ENCODE measurements at regions not wholly inside any gene's neighbourhood (a gene's known extent, or its start where the extent isn't known, plus 50 kb on each side); places are given as distances from the start of the nearest gene placed in this dataset.

DNA sequence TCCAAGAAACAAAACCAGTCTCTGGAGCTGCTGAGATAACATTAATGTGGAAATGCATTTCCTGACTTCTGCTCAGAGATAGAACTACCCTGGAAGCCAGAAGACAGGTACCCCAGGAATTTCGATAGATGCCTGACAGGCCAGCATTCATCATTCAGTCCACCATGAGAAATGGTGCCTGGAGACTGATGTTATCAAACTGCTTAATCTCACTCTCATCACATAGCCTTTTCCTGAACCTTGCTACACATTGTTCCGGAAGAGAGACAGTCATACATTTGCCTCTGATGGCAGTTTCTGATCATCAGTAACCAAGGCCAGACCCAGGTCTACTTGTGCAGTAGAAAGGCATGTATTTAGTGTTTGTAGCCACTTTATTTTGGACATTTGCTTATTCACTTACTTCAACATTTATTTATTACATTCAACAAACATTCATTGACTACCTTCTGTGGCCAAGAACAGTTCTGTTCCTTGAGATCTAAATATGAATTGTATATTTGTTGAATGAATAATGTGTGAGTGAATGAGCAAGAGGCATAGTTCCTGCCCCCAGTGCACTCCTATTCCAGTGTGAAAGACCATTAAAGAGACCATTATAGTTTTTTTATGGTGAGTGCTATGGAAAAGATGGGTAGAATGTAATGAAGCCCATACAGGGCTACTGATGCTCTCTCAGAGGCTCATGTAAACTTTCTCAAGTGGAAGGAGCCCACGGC, 485.7 kb downstream of the NUF2 start:
- no peak for DNase-seq (ENCODE audit: low read depth, low spot score)

DNA sequence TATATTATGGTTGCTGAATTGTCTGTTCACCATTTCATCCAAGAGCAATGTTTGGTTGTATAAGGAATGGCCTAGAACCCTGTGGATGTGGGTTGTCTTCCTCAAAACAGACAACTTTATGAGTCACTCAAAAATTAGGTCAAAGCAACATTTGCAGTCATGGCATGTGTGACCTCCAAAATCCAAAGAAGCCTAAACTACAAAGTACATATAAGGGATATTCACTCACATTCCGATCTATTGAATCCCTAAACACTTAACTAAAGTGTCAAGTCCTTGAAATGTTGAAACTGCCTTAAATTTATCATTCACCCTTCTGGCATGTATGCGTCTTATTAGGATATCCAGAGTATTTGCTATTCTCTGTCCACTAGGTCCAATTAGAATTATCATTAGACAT, 491.5 kb downstream of the NUF2 start:
- DNase-seq (ENCODE audit: low read depth, low spot score) = no peak

DNA sequence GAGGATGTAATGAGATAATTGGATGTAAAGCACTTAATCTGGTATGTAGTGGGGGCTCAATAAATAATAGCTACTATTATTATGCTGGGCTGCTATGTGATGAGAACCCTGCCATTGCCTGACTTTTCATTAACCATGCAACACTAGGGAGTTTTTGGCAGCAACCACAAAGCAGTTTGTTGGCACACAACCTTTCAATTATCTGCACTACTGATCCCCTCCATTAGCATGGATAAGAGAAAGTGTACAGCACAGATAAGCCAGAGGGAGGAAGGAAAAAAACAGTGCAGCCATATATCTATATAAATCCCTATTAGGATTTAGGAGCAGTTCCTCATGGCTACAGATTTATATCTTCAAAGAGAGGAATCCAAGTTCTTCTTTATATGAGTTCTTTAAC, 498.5 kb downstream of the NUF2 start:
- no peak for DNase-seq (ENCODE audit: low read depth, low spot score)

DNA sequence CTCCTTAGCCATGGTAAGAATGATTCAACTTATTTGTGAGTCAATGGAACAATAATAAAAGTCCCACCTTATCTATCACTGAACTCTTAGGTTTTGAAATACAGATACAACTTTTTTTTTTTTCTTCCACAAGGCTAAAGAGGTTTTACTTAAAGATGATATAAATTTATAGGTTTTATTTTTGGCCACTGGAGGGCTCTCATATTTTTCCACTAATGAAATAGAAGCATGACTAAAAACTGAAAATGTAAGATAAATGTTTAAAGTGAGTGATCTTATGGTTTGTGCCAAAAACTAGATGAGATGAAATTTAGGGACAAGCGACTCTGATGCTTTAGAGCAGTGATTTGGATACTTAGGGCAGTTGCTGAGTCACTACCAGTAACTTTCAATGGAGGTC, 499.0 kb downstream of the NUF2 start:
- DNase-seq (ENCODE audit: low read depth, low spot score) = no peak

DNA sequence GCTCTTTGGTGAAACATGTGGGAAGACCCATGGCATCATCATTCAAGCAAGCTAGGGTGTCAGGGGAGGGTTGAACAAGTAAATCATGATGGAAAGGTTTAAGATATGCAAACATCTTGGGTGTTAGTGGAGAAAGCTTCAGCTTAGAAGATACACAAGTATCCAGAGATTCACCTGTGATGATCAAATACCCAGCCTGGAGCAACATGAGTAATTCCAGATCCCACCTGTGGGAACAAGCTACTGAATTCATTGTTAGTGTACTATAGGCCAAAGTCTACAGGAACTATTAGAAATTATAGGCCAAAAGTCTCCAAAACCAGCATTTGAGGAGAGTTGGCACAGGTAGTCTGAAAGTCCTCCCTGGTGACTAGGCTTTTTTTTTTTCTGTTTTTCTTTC, 499.9 kb downstream of the NUF2 start:
- DNase-seq (ENCODE audit: low read depth, low spot score) = no peak

DNA sequence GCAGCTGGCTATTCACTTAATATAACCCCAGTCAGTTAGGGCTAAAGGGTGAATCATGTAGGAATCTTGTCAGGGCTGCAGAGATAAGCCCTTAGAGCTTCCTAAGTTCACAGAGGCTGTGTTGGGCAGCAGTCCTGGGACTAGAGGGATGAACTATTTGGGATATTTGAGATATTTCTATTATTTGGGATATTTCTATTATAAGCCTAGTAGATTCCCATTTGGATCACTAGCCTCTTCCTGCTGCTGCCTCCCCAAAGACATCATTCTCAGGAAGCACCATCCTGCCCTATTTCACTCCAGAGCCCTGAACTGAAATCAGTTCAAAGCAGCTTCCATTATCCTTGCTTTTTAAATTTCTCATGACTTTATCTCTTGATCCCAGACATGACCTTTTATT, 501.3 kb downstream of the NUF2 start:
- no peak for DNase-seq (ENCODE audit: low read depth, low spot score)

DNA sequence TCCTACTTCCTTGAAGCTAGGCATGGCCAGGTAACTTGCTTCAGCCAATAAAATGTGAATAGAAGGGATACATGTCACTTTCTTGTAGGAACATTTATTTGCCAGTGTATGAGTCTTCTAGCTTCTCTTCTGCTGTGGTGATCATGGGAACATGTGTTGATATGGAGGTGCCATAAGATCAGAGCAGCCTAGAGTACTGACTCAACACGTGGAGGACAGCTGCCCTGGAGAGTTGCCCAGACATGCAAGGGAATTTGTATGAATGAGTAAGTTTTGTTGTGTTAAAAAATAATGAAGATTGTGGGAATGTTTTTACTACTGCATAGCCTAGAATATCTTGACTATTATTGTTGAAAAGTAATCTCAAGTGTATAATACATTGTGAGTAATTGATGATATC, 502.3 kb downstream of the NUF2 start:
- DNase-seq (ENCODE audit: low read depth, low spot score) = peak; percentile 17

DNA sequence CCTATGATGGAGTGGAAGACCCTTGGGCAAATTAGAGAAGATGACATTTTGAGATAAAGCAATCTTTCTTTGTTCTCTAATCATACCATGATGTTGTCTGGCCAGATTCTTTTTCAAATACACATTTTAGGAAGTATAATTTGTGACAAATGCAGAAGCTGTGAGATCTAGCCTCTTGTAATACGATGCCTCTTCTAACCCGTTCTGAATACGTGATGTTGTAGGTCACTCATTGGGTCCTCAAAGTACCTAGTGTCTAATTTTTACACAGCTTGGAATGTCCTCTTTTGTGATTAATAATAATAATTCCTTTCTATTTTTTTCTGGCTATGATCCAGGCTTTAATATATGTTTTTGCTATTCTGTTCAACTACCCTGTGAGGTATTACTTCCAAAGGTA, 502.7 kb downstream of the NUF2 start:
- no peak for DNase-seq (ENCODE audit: low read depth, low spot score)

DNA sequence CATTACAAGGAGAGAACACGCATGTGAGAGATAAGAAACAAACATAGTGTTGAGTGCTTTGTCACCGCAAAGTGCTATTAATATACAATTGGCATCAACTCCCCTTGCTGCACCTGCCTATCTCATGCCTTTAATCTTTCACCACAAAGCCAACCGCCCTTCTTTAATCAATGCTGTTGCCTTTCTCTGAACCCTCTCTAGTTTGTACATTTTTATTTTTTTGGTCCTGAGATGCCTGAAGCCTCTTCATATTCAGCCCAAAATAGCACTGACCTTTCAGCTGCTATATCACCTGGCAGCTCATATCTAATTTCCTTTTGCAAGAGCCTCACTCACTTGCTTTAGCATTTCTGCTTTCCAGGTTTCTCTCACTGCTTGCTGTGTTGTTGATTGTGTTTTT, 504.7 kb downstream of the NUF2 start:
- DNase-seq (ENCODE audit: low read depth, low spot score) = no peak

DNA sequence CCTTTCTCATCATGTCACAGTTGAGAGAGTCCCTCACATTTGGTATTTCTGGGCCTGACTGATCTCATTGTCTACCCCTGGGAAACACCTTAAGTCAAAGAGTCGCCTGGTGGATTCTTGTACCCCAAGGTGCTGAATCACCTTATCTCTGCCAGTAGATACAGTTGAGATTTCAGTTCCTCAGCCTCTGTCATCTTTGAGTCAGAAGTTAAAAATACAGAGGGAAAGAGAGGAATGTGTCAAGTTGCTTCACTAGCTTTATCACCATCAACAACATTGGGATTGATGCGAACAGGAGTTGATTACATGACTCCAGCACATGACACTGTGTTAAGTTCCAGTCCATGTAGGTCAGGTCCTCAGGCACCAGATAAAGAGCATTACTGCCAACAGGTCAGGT, 513.0 kb downstream of the NUF2 start:
- DNase-seq (ENCODE audit: low read depth, low spot score) = no peak

DNA sequence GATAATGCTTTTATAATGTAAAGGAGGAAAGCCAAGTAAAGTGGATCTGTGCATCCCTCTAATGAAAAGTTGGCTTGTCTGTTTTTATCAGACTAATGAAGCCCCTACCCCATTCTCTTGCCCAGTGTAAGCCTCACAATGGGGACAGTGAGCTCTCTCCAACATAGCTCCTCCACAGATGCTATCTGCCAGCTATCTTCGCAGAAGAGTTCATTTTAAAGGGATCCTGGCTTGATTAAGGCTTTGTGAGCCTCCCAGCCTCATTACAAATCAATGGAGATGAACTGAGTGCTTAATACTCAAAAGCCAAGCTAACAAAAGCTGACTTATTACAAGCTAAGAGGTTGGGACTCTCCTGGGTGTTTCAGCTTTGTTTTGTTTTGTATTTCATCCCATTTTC, 514.7 kb downstream of the NUF2 start:
- no peak for DNase-seq (ENCODE audit: low read depth, low spot score)

DNA sequence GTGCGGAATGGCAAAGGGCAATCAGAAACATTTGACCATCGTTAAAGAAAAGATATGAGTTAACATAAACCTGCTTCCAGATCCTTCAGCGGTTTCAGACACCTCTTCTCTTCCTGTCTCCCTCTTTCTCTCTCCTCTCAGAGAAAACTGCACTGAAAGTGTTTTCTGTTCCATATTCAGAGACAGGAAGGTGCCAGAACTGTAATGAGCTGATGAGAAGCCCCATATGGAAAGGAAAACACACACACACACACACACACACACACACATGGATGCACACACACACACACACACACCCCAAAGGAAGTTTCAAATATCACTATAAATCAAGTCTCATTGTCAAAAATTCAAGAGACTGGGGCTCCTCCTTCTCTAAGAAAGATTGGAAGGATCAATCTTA, 515.5 kb downstream of the NUF2 start:
- DNase-seq (ENCODE audit: low read depth, low spot score) = no peak

DNA sequence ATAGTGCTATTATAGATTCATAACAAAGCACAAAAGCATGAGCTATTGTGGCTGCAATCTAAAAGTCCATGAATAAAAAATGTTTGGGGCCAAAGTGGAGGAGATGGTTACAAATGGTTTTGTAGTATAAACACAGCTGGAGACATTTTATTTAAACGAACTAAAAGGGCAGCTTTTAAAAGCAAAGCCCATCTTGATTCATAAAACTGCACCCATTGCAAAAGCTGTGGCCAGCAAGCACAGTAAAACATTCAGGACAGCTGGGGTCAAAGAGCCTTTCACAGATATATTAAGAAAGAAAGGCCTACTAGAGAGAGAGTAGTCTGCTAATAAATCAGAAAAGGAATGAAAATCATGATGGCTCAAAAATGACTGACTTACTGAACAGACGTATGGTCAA, 520.8 kb downstream of the NUF2 start:
- DNase-seq (ENCODE audit: low read depth, low spot score) = no peak

DNA sequence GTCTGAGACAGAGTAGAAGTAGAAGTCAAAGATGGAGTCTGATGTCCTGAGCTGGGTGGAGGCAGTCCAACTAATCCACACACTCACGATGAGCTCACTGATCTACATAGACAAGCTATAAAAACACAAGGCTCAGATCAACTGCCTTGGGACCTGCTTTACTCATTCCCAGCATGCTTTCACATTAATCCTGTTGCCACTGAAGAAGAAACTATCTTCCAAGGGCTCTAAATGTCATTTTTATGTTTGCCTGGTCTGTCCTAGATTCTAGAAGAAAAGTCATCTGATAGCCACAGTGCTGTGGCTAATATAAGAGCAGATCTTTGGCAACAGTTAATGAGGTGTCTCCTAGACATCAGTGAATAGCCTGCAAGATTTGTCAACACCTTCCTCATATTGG, 522.7 kb downstream of the NUF2 start:
- no peak for DNase-seq (ENCODE audit: low read depth, low spot score)

DNA sequence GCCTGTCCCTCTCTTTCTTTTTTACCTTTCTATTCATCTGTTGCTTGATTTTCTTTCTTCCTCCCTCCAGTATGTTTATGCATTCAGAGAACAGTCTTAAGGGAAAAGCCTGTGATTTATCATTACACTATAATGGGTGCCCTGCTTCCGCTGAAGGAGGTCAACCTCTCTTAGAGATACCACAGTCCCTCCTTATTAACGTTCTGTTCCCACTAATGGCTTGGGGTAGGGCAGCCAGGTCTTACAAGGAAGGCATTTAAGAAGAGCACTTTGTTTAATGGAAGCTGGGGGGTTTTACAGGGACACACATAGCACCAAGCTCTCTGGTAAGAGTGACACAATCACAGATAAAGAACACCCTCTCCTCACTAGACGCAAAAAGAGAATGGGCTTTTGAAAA, 523.5 kb downstream of the NUF2 start:
- DNase-seq (ENCODE audit: low read depth, low spot score) = no peak

DNA sequence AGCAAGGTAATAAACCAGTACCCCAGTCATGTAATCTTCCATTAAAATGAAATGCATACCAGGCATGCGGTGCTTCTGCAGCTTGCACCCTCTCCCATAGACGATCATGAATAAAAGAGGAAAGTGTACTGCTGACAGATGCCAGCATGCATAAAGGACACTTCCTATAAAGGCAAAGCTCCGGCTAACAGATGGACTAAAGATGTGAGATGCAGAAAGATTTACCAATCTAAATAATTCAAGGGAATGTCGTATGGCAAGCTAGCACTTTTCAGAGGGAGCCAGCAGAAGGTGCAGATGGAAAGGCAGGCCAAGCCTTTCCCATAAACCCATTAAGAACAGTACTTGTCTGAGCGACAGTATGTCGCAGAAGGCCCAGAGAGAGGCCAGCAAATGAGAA, 542.0 kb downstream of the NUF2 start:
- no peak for DNase-seq (ENCODE audit: low read depth, low spot score)

DNA sequence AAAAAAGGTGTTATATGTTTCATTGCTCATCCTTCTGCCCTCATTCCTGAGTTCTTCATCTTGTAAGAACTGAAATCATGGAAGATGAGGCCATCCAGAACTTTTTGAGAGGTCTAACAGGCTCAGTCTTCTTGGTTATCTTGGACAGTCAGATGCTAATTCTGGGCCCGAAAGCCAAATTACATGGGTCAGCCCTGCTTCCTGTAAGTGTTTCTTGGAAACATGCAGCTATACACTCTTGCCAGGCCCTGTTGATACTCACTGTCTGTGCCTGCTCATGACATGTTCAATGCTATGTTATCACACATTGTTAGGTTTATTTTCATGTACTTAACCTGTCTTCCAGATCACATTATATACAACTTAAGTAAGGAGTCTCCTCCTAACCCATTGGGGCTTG, 542.5 kb downstream of the NUF2 start:
- no peak for DNase-seq (ENCODE audit: low read depth, low spot score)

DNA sequence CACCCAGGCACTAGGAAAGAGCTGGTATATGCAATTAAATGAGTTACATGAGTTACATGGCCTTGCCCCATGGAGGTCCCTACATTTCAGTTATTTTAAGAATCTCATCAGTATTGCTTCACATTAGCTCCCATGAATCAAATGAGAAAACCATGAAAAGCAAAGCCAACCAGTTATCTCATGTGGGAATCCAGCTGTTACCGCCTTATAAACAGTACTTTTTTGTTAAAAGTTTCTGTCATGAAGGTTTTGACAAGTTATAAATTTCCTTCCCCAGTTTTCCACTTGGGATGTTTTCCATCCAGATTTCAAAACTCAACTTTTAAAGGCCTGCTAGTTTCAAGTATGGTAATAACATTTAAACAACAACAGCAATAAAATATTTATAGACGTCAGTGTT, 544.8 kb downstream of the NUF2 start:
- no peak for DNase-seq (ENCODE audit: low read depth, low spot score)

DNA sequence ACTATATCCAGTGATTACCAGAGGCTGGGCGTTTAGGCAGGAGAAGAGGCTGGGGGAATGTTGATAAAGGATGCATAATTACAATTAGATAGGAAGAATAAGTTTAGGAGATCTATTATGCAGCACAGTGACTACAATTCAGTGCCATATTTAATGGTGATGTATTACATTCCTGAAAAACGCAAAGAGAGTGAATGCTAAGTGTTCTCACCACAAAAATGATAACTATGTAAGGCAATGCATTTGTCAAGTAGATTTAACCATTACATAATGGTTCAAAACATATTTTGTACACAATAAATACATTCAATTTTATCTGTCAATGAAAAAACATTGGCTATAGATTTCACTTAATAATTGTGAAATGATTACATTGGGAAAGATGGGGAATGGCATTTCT, 548.9 kb downstream of the NUF2 start:
- DNase-seq (ENCODE audit: low read depth, low spot score) = no peak

DNA sequence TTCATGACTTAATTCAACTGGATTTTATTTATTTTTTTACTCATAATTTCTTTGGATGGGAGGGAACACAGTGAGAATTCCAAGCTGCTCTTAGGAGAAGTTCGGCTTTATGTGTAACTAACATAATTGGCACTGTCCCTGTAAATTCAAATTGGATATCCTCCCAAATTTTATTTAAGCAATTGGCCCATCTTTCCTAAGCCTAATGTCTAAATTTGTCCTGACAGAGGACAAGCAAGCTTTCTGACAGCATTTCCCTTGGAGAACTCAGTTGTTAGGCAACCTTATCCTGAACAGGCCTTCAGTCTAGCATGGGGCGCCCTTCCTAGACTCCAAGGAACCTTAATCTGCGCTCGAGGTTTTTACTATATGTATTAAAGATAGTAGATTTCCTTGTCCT, 550.3 kb downstream of the NUF2 start:
- DNase-seq (ENCODE audit: low read depth, low spot score) = no peak

DNA sequence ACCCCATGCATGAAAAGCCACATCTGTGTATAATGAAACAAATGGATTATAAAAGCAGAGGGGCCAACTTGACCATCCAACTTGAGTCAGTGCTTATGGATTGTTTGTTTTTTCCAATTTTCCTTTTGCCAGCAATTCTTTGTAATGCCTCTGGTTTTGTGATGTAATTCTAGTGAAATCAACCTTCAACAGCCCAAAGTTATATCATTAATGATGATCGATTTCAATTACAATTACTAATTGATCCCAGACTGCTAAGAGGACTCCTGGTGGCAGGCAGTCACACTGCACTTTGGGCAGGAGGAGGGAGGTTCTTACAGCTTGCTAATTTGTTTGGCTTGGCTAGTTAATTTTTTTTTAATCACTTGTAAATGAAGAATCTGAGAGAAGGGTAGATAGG, 552.3 kb downstream of the NUF2 start:
- no peak for DNase-seq (ENCODE audit: low read depth, low spot score)

DNA sequence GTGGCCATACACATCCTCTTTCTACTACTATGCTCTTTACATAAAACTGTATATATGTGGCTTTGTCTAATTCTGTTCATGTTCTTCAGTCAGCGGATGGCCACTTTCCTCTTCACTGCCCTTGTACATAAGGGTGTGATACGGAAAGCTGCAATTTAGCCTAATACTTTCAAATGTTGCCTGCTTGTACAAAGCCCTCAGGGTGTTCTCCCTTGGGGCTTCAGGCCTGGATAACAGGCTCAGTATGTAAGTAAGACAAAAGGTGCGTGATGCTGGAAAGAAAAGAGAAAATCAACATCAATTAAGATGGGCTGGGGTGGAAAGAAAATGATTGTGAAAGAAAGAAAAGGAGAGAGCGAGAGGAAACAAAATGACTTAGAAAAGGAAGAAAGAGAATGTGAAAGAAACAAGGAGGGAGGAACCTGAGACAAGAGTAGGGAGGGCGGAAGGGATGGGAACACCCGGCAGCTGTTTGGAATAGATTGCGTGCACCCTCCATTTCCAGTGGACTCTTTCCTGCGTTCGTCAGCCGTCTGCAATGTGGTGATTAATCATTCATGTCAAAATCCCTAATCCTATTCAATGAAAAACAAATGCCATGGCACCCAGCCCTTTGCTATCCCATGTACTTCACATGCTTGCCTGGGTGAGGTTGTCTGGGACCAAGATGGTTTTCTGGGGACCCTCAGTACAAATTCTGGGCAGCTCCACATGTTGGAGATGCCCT, 553.6 kb downstream of the NUF2 start:
- no peak for DNase-seq (ENCODE audit: low read depth, low spot score)

DNA sequence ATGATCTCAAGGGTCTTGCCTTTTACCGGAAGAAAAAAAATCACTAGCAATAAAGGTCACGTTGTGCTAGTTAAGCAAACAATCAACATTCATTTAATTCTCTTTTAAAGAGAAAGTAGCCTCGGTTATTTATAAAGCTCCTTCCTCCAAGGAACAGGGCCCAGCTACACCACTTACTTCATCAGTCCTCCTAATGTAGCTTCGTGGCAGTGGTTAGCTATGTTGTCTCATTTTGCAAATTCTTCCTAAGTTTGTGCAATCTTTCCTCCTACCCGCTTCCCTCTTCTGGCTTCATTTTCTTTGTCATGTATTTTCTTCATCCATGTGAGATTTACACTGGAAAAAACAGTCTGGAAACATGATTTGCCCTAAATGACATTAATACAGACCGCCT, 554.2 kb downstream of the NUF2 start:
- DNase-seq (ENCODE audit: low read depth, low spot score) = no peak

DNA sequence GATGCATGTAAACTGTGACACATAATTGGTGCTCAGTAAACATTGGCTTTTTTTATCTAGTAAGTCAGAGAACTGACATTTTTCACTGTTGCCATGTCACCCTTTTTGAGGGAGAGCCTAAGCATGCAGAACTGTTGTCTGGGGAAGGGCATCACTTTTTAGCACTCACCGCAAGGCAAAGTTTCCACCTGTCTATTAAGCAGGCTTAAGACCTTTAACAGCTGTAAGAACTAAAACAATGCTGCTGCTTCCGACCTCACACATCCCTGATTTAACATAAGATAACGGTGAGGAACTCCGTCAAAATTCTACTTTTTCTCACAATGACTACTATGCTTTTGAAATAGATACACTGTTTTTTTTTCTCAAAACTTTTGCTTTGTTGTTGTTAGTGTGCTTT, 554.8 kb downstream of the NUF2 start:
- no peak for DNase-seq (ENCODE audit: low read depth, low spot score)
